ENCODE measurements at regions not wholly inside any gene's neighbourhood (a gene's known extent, or its start where the extent isn't known, plus 50 kb on each side); places are given as distances from the start of the nearest gene placed in this dataset.

GRCh38 chr5:143618141-143618540, 193.8 kb upstream of the HMHB1 start:
- no peak for TF ChIP-seq CTCF (IDR thresholded peaks at IDR 0.05)
- no peak for TF ChIP-seq POLR2A (IDR thresholded peaks at IDR 0.05)

Measured in heart left ventricle (tissue), 13 donors.